IPS-15b (cell line): ENCODE measurements at regions not wholly inside any gene's neighbourhood (a gene's known extent, or its start where the extent isn't known, plus 50 kb on each side); places are given as distances from the start of the nearest gene placed in this dataset.
"Not testable (repeated sequence)": the region's sequence is repeated elsewhere in the genome, so short reads cannot be mapped to it uniquely, and the experiment has no call there.

Experiments used
- H3K27me3 ChIP-seq: one replicate; pipeline ENCODE4 v1.6.1; 2013; ENCODE audit warnings: low read length; ENCODE audit not compliant: control insufficient read depth, insufficient read depth
- H3K36me3 ChIP-seq: one replicate; pipeline ENCODE4 v1.6.1; 2013; ENCODE audit warnings: low read length; ENCODE audit not compliant: control insufficient read depth, insufficient read depth
- H3K4me1 ChIP-seq: one replicate; pipeline ENCODE4 v1.6.1; 2013; ENCODE audit warnings: mild to moderate bottlenecking, low read length; ENCODE audit not compliant: control insufficient read depth, insufficient read depth
- H3K4me3 ChIP-seq: one replicate; pipeline ENCODE4 v1.5.1; 2013; ENCODE audit warnings: low read depth, low read length
- H3K9ac ChIP-seq: one replicate; pipeline ENCODE4 v1.6.1; 2013; ENCODE audit warnings: low read depth, mild to moderate bottlenecking, low read length
- H3K9me3 ChIP-seq: one replicate; pipeline ENCODE4 v1.6.1; 2013; ENCODE audit warnings: mild to moderate bottlenecking, low read length; ENCODE audit not compliant: control insufficient read depth, insufficient read depth

DNA sequence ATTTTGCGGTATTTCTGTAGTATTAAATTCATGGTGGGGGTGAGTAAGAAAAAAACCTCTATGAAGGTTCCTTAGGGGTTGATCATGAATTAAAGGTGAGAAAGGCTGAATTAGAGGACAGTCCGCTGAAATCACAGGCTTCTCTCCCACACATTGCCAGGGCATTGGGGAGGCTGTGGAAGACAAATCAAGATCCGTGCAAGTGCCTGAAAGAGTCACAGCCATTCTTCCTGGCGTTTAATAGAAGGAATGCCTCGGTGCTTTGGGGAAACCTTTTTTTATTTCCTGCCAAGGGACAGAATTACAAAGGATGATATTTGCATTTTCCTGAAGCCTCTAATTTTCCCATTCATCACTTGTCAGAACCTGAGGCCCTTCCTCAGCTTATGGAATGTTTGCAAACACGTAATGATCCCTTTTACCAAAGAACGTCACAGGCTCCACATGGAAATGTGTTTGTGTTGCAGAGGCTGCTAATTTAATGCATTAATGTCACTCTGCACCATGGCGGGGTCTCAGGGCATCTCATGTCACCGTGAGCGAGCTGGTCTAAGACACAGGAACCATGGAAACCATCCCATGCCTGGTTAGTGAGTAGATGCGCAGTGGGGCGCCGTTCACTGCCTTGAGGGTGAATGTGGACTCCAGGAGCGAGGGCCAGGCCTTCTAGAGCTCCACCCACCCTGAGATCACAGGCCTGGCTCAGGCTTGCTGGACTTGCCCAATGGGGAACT, 185.9 kb upstream of the SULF2 start:
- Histone ChIP-seq H3K4me3 (no peak overlapping the region), H3K27me3 (no peaks in the 10 kb centered on the region), H3K9ac (no peak overlapping the region), H3K36me3 (no peaks in the 10 kb centered on the region), H3K4me1 (peaks cover 9% of the 10 kb centered on the region), H3K9me3 (no peaks in the 10 kb centered on the region)

- Histone ChIP-seq H3K4me3 (no peak overlapping the region), H3K27me3 (no peaks in the 10 kb centered on the region), H3K36me3 (no peaks in the 10 kb centered on the region), H3K9ac (no peak overlapping the region), H3K4me1 (peaks cover 9% of the 10 kb centered on the region), H3K9me3 (no peaks in the 10 kb centered on the region)
These were observed 185.1 kb upstream of the SULF2 start for GRCh38 chr20:47970282-47970903.

- Histone ChIP-seq H3K27me3 (no peaks in the 10 kb centered on the region), H3K4me1 (peaks cover 11% of the 10 kb centered on the region), H3K4me3 (no peak overlapping the region), H3K36me3 (no peaks in the 10 kb centered on the region), H3K9ac (no peak overlapping the region), H3K9me3 (no peaks in the 10 kb centered on the region)
These were observed 184.1 kb upstream of the SULF2 start for GRCh38 chr20:47969426-47969825.

GRCh38 chr20:47968541-47969310, 183.4 kb upstream of the SULF2 start:
- Histone ChIP-seq H3K9ac (no peak overlapping the region), H3K36me3 (no peaks in the 10 kb centered on the region), H3K9me3 (no peaks in the 10 kb centered on the region), H3K4me1 (peaks cover 14% of the 10 kb centered on the region), H3K27me3 (no peaks in the 10 kb centered on the region), H3K4me3 (no peak overlapping the region)

- Histone ChIP-seq H3K27me3 (no peaks in the 10 kb centered on the region), H3K9me3 (no peaks in the 10 kb centered on the region), H3K4me3 (no peak overlapping the region), H3K4me1 (peaks cover 4% of the 10 kb centered on the region), H3K36me3 (no peaks in the 10 kb centered on the region), H3K9ac (no peak overlapping the region)
These were observed 178.9 kb upstream of the SULF2 start for GRCh38 chr20:47964149-47964548.

- peaks cover 4% of the 10 kb centered on the region for H3K4me1 ChIP-seq
- no peaks in the 10 kb centered on the region for H3K9me3 ChIP-seq
- H3K4me3 ChIP-seq = no peak overlapping the region
- no peaks in the 10 kb centered on the region for H3K27me3 ChIP-seq
- H3K9ac ChIP-seq = no peak overlapping the region
- H3K36me3 ChIP-seq = no peaks in the 10 kb centered on the region
These were observed 177.7 kb upstream of the SULF2 start for GRCh38 chr20:47963022-47963421.

DNA sequence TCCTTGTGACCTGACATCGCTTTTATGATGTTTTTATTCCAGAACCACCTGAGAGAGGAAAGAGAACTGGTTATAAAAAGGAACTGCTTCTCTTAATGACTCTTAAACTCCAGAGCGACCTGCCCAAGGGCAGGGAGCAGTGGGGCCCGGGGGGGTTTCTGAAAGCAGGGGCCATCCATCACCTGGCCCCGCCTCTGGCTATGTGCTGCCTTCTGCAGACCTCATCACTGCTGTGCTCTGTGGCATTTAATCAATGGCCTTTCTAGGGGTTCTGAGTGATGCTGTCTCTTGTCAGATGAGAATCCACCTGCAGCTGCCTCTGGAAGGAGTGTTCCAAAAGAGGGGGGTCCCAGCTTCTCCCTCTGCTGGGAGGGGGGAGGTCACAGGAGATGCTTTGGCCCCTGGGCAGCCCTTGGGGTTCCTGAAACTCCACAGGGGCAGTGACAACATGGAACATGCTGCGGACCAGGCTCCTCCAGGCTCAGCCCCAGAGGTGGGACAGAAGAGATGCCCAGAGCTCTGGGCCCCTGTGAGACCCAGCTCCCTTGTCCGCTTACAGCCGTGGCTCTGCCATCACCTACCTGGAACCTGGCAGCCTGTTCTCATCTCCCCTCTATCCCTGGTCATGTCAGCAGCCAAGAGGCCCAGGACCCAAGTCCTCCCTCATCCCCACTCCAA, 177.1 kb upstream of the SULF2 start:
- H3K27me3 ChIP-seq = no peaks in the 10 kb centered on the region
- no peak overlapping the region for H3K4me3 ChIP-seq
- H3K36me3 ChIP-seq = no peaks in the 10 kb centered on the region
- H3K4me1 ChIP-seq = peaks cover 4% of the 10 kb centered on the region
- no peak overlapping the region for H3K9ac ChIP-seq
- H3K9me3 ChIP-seq = no peaks in the 10 kb centered on the region

DNA sequence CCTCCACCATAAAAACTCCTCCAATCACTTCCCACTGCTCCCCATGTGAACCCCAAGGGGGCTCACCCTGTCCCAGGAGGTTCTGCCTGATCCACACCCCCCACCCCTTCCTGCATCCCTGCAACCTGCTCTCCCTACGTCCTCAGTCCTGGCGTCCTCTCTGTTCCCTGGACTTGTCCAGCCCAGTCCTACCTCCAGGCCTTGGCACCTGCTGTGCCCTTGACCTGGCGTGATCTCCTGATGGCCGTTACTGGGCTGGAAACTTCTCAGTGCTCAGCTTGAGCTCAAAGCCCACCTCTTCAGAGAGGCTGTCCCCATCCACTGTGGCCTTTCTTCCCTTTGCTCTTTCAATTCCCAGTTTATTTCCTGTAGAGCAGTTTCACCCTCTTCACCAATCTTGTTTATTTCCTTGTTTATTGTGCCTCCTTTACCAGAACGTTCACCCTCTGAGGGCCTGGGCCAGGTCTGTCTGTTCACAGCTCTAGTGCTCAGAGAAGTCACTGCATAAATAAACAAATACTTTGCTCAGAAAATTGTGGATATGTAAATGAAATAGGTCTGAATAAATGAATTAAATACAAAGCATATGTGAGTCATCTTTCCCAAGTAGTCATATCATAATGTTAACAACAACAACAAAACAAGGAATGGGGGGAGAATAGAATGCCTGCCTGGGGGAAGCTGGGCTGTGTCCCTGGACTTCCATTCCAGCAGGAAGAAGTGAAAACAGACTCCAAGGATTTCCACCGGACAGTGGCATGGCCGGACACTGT, 175.7 kb upstream of the SULF2 start:
- Histone ChIP-seq H3K27me3 (no peaks in the 10 kb centered on the region), H3K36me3 (no peaks in the 10 kb centered on the region), H3K4me3 (no peak overlapping the region), H3K9me3 (no peaks in the 10 kb centered on the region), H3K9ac (no peak overlapping the region), H3K4me1 (peaks cover 4% of the 10 kb centered on the region)

DNA sequence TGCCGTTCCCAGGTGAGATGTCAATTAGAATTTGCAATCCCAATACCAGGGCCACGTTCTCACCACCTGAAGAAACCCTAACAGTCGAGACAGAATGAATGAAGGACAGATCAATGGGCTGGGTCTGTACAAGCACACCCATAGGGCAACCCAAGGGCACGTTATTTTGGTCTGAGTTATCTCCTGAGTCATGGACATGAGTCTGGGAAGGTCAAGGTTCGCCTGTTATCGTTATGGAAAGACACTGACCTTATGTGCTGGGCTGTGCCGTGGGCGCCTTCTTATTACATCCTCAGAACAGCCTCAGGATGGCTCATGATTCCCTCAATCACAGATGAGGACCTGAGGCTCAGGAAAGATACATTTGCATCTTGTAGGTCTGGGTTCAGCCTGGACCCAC, 175.0 kb upstream of the SULF2 start:
- Histone ChIP-seq H3K9me3 (no peaks in the 10 kb centered on the region), H3K9ac (no peak overlapping the region), H3K27me3 (no peaks in the 10 kb centered on the region), H3K4me1 (peaks cover 4% of the 10 kb centered on the region), H3K36me3 (no peaks in the 10 kb centered on the region), H3K4me3 (no peak overlapping the region)

- not testable (repeated sequence) for H3K36me3 ChIP-seq, H3K4me1 ChIP-seq, H3K4me3 ChIP-seq, H3K27me3 ChIP-seq, H3K9ac ChIP-seq, H3K9me3 ChIP-seq
These were observed 172.9 kb upstream of the SULF2 start for GRCh38 chr20:47957989-47958801.
